OCI-LY1 (cell line): ENCODE measurements at regions not wholly inside any gene's neighbourhood (a gene's known extent, or its start where the extent isn't known, plus 50 kb on each side); places are given as distances from the start of the nearest gene placed in this dataset.

Experiments
- CTCF ChIP-seq: fragments of 200-600 bp; sonication (generic), shearing (Covaris generic); IDR thresholded peaks from 2 replicates; pipeline ENCODE4 v1.5.1; 2017; ENCODE audit warnings: mild to moderate bottlenecking, antibody characterized with exemption, low read length, moderate library complexity, mixed read lengths
- EZH2 ChIP-seq: fragments of 200-600 bp; sonication (generic), shearing (Covaris generic); IDR thresholded peaks from 2 replicates; pipeline ENCODE4 v1.8.0; 2017; ENCODE audit warnings: borderline replicate concordance, mixed run types, mild to moderate bottlenecking, antibody characterized with exemption, low read length, moderate library complexity, mixed read lengths

GRCh38 chr4:123037804-123038203, 115.4 kb upstream of the NUDT6 start:
- TF ChIP-seq CTCF, result no peak
- TF ChIP-seq EZH2, result no peak
